Thoracic aorta (tissue), 2 donors: ENCODE measurements at regions not wholly inside any gene's neighbourhood (a gene's known extent, or its start where the extent isn't known, plus 50 kb on each side); places are given as distances from the start of the nearest gene placed in this dataset.

ENCODE experiments used
- ATAC-seq: fragments of 150-250 bp; one replicate; pipeline ENCODE4 v1.8.0; 2017; ENCODE audit warnings: low read depth; ENCODE audit not compliant: insufficient number of reproducible peaks, low FRiP score
- DNase-seq: peaks from one replicate; pipeline ENCODE4 v3.0.0-alpha.2; 2020; ENCODE audit warnings: low spot score
- H3K27ac ChIP-seq, 2 donors: fragments of 200-600 bp; sonication (generic); 1 replicate in 1 of 2; 2 replicates in 1 of 2; pipeline ENCODE4 v1.5.1; 2016; ENCODE audit warnings: mild to moderate bottlenecking in 2 of 2, moderate library complexity in 2 of 2
- H3K27me3 ChIP-seq: fragments of 200-600 bp; sonication (generic); replicated peaks from 2 replicates; pipeline ENCODE4 v1.6.0; 2016; ENCODE audit warnings: mild to moderate bottlenecking; ENCODE audit not compliant: insufficient read depth
- H3K36me3 ChIP-seq: fragments of 200-600 bp; sonication (generic); one replicate; pipeline ENCODE4 v1.5.1; 2016
- H3K4me1 ChIP-seq, 2 donors: fragments of 200-600 bp; sonication (generic); 1 replicate in 1 of 2; 2 replicates in 1 of 2; pipeline versions ENCODE4 v1.5.1 to v1.6.0; 2016; ENCODE audit warnings: low read depth in 2 of 2, mild to moderate bottlenecking in 1 of 2; ENCODE audit not compliant: control insufficient read depth in 1 of 2
- H3K4me3 ChIP-seq: fragments of 200-600 bp; sonication (generic); 2 replicates; pipeline ENCODE4 v1.5.1; 2016; ENCODE audit warnings: mild to moderate bottlenecking
- H3K9me3 ChIP-seq: fragments of 200-600 bp; sonication (generic); 2 replicates; pipeline ENCODE4 v1.5.1; 2016
- CTCF ChIP-seq: fragments of 200-600 bp; sonication (generic); IDR thresholded peaks from one replicate; pipeline ENCODE4 v1.5.1; 2019; ENCODE audit warnings: antibody characterized with exemption

GRCh38 chr19:31810536-31811109, 461.4 kb upstream of the TSHZ3 start:
- DNase-seq: no peak
- Histone ChIP-seq H3K27ac (no peak overlapping the region), H3K4me3 (no peak overlapping the region)

GRCh38 chr19:31817971-31818797, 468.9 kb upstream of the TSHZ3 start:
- H3K27ac ChIP-seq: no peak overlapping the region
- no peaks in the 10 kb centered on the region for H3K36me3 ChIP-seq
- TF ChIP-seq CTCF: no peak
- no peaks in the 10 kb centered on the region for H3K9me3 ChIP-seq
- H3K4me1 ChIP-seq: no peaks in the 10 kb centered on the region
- ATAC-seq (no peak), DNase-seq (no peak)
- no peak overlapping the region for H3K4me3 ChIP-seq
- H3K27me3 ChIP-seq: no peaks in the 10 kb centered on the region

More at GRCh38 chr19:31810536-31811109, 461.4 kb upstream of the TSHZ3 start:
- H3K9me3 ChIP-seq: no peaks in the 10 kb centered on the region
- no peaks in the 10 kb centered on the region for H3K27me3 ChIP-seq
- TF ChIP-seq CTCF: no peak
- no peaks in the 10 kb centered on the region for H3K4me1 ChIP-seq
- ATAC-seq: no peak
- H3K36me3 ChIP-seq: no peaks in the 10 kb centered on the region

- ATAC-seq (no peak), DNase-seq (no peak)
- Histone ChIP-seq H3K36me3 (no peaks in the 10 kb centered on the region), H3K4me1 (no peaks in the 10 kb centered on the region), H3K27me3 (no peaks in the 10 kb centered on the region), H3K27ac (no peak overlapping the region), H3K4me3 (no peak overlapping the region), H3K9me3 (no peaks in the 10 kb centered on the region)
- TF ChIP-seq CTCF: no peak
Observed at GRCh38 chr19:31818798-31819105, 469.5 kb upstream of the TSHZ3 start.

- no peaks in the 10 kb centered on the region for H3K9me3 ChIP-seq
- H3K36me3 ChIP-seq: no peaks in the 10 kb centered on the region
- no peak overlapping the region for H3K27ac ChIP-seq
- TF ChIP-seq CTCF: no peak
- DNase-seq (no peak), ATAC-seq (no peak)
- no peaks in the 10 kb centered on the region for H3K27me3 ChIP-seq
- H3K4me3 ChIP-seq: no peak overlapping the region
- H3K4me1 ChIP-seq: no peaks in the 10 kb centered on the region
Observed at GRCh38 chr19:31819837-31820236, 470.6 kb upstream of the TSHZ3 start.

- no peaks in the 10 kb centered on the region for H3K4me1 ChIP-seq
- no peak overlapping the region for H3K27ac ChIP-seq
- DNase-seq (no peak), ATAC-seq (no peak)
- no peak for TF ChIP-seq CTCF
- no peaks in the 10 kb centered on the region for H3K9me3 ChIP-seq
- no peak overlapping the region for H3K4me3 ChIP-seq
- H3K36me3 ChIP-seq: no peaks in the 10 kb centered on the region
- no peaks in the 10 kb centered on the region for H3K27me3 ChIP-seq
Observed at GRCh38 chr19:31821346-31821745, 472.1 kb upstream of the TSHZ3 start.
